Trophoblast cell (in vitro differentiated cells and primary cell): ENCODE measurements at regions not wholly inside any gene's neighbourhood (a gene's known extent, or its start where the extent isn't known, plus 50 kb on each side); places are given as distances from the start of the nearest gene placed in this dataset.
A peak's percentile ranks its signal among the peaks of the same experiment; 100 is the strongest.
"Not testable (repeated sequence)": the region's sequence is repeated elsewhere in the genome, so short reads cannot be mapped to it uniquely, and the experiment has no call there.

Experiments
- DNase-seq, 2 donors: peaks; one replicate each; pipeline ENCODE4 v3.0.0-alpha.2; 2016
- H2AFZ ChIP-seq: 2 replicates; pipeline ENCODE4 v1.6.1; 2013; ENCODE audit warnings: low read length, moderate library complexity, mild to moderate bottlenecking; ENCODE audit not compliant: insufficient read depth, poor library complexity
- H2AK5ac ChIP-seq: 2 replicates; pipeline ENCODE4 v1.6.1; 2013; ENCODE audit warnings: mild to moderate bottlenecking, low read length
- H2BK120ac ChIP-seq: 2 replicates; pipeline ENCODE4 v1.6.1; 2013; ENCODE audit warnings: low read length, mild to moderate bottlenecking, moderate library complexity; ENCODE audit not compliant: insufficient read depth, poor library complexity
- H2BK12ac ChIP-seq: 2 replicates; pipeline ENCODE4 v1.6.1; 2013; ENCODE audit warnings: mild to moderate bottlenecking, low read length, moderate library complexity
- H2BK5ac ChIP-seq: 2 replicates; pipeline ENCODE4 v1.6.1; 2013; ENCODE audit warnings: low read length, low read depth, moderate library complexity, mild to moderate bottlenecking; ENCODE audit not compliant: poor library complexity
- H3K14ac ChIP-seq: 2 replicates; pipeline ENCODE4 v1.6.1; 2013; ENCODE audit warnings: mild to moderate bottlenecking, low read length
- H3K18ac ChIP-seq: 2 replicates; pipeline ENCODE4 v1.6.1; 2013; ENCODE audit warnings: mild to moderate bottlenecking, low read length
- H3K23ac ChIP-seq: 2 replicates; pipeline ENCODE4 v1.6.1; 2013; ENCODE audit warnings: low read length
- H3K27ac ChIP-seq: 2 replicates; pipeline ENCODE4 v1.5.1; 2013; ENCODE audit warnings: low read depth, mild to moderate bottlenecking, inconsistent platforms, low read length, moderate library complexity
- H3K27me3 ChIP-seq: 2 replicates; pipeline ENCODE4 v1.6.1; 2013; ENCODE audit warnings: inconsistent platforms, mild to moderate bottlenecking, low read length, moderate library complexity; ENCODE audit not compliant: insufficient read depth
- H3K36me3 ChIP-seq, 2 experiments: 1 replicate in 1 of 2; 2 replicates in 1 of 2; pipeline ENCODE4 v1.6.1; 2013; ENCODE audit warnings: low read length in 2 of 2, mild to moderate bottlenecking in 2 of 2, moderate library complexity in 1 of 2; ENCODE audit not compliant: insufficient read depth in 2 of 2, control insufficient read depth in 1 of 2
- H3K4ac ChIP-seq: 2 replicates; pipeline ENCODE4 v1.6.1; 2013; ENCODE audit warnings: low read depth, mild to moderate bottlenecking, low read length, moderate library complexity
- H3K4me1 ChIP-seq, 2 experiments: 1 replicate in 1 of 2; 2 replicates in 1 of 2; pipeline ENCODE4 v1.6.1; 2013; ENCODE audit warnings: low read length in 2 of 2, mild to moderate bottlenecking in 2 of 2, moderate library complexity in 1 of 2; ENCODE audit not compliant: insufficient read depth in 2 of 2, control insufficient read depth in 1 of 2
- H3K4me2 ChIP-seq: 2 replicates; pipeline ENCODE4 v1.6.1; 2013; ENCODE audit warnings: inconsistent platforms, mild to moderate bottlenecking, low read length, moderate library complexity
- H3K4me3 ChIP-seq: 2 replicates; pipeline ENCODE4 v1.5.1; 2013; ENCODE audit warnings: mild to moderate bottlenecking, low read depth, low read length, inconsistent platforms
- H3K79me1 ChIP-seq: one replicate; pipeline ENCODE4 v1.6.1; 2013; ENCODE audit warnings: low read length
- H3K79me2 ChIP-seq: 2 replicates; pipeline ENCODE4 v1.6.1; 2013; ENCODE audit warnings: low read length, mild to moderate bottlenecking; ENCODE audit not compliant: control insufficient read depth, insufficient read depth, poor library complexity
- H3K9ac ChIP-seq: 2 replicates; pipeline ENCODE4 v1.6.1; 2013; ENCODE audit warnings: mild to moderate bottlenecking, low read length
- H3K9me3 ChIP-seq: 2 replicates; pipeline ENCODE4 v1.6.1; 2013; ENCODE audit warnings: low read depth, mild to moderate bottlenecking, control low read depth, inconsistent platforms, low read length; ENCODE audit not compliant: insufficient read depth
- H4K12ac ChIP-seq: 2 replicates; pipeline ENCODE4 v1.6.1; 2013; ENCODE audit warnings: low read depth, mild to moderate bottlenecking, low read length, moderate library complexity
- H4K8ac ChIP-seq: 2 replicates; pipeline ENCODE4 v1.6.1; 2013; ENCODE audit warnings: low read depth, mild to moderate bottlenecking, low read length, moderate library complexity
- H4K91ac ChIP-seq: one replicate; pipeline ENCODE4 v1.6.1; 2013; ENCODE audit warnings: low read depth, mild to moderate bottlenecking, low read length, moderate library complexity
- WGBS: extraction: QIAGEN DNeasy Blood & Tissue Kit; methylation state at CpG from one replicate; pipeline ENCODE4 v1.1.7; 2013; ENCODE audit warnings: missing lambda C conversion rate; ENCODE audit not compliant: insufficient read length, insufficient coverage; ENCODE audit errors: extremely low coverage; 5-methylcytosine and 5-hydroxymethylcytosine counted together

DNA sequence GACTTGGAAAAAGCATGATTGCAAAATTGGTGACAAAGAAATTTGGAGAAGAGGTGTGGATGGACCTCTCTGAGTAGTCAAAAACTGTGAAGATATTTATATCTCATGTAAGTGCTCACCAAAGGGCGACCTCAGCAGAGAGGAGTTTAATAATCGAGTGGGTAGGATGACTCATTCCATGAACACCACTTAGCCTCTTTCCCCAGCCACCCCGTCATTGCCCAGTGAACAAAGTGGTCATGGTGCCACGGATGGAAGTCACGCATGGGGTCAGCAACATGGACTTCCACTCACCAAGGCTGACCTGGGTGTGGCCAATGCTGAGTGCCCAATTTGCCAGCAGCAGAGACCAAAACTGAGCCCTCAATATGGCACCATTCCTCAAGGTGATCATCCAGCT lies 997.4 kb upstream of the GYPC start:
- H3K27me3 ChIP-seq = no peaks in the 10 kb centered on the region
- no peaks in the 10 kb centered on the region for H3K9me3 ChIP-seq
- H2BK12ac ChIP-seq = no peak overlapping the region
- no peak for DNase-seq
- no CpG with 5 or more reads among the region's 5 CpGs for WGBS
- no peak overlapping the region for H2AFZ ChIP-seq
- no peak overlapping the region for H3K23ac ChIP-seq
- no peaks in the 10 kb centered on the region for H3K36me3 ChIP-seq
- no peak overlapping the region for H3K4ac ChIP-seq
- H2BK120ac ChIP-seq = no peak overlapping the region
- peaks cover 2 to 3% of the 10 kb centered on the region in 2 experiments for H3K4me1 ChIP-seq
- no peak overlapping the region for H2AK5ac ChIP-seq
- H3K14ac ChIP-seq = no peak overlapping the region
- H3K79me1 ChIP-seq = no peaks in the 10 kb centered on the region
- H3K79me2 ChIP-seq = no peaks in the 10 kb centered on the region
- no peak overlapping the region for H2BK5ac ChIP-seq
- H4K8ac ChIP-seq = no peak overlapping the region
- no peak overlapping the region for H3K18ac ChIP-seq
- H3K4me3 ChIP-seq = no peak overlapping the region
- H3K27ac ChIP-seq = no peak overlapping the region
- H3K9ac ChIP-seq = no peak overlapping the region
- no peak overlapping the region for H4K12ac ChIP-seq
- H3K4me2 ChIP-seq = no peak overlapping the region
- no peak overlapping the region for H4K91ac ChIP-seq

DNA sequence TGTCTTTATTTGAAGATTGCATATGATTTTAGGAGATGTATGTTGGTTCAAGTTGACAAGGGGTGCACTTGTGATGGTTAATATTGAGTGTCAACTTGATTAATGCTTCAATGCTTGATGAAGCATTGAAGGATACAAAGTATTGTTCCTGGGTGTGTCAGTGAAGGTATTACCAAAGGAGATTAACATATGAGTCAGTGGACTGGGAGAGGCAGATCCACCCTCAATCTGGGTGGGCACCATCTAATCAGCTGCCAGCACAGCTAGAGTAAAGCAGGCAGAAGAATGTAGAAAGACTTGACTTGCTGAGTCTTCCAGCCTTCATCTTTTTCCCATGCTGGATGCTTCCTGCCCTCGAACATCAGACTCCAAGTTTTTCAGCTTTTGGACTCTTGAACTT lies 995.6 kb upstream of the GYPC start:
- not testable (repeated sequence) for H3K27ac ChIP-seq, H3K18ac ChIP-seq, DNase-seq, H3K4me2 ChIP-seq, H3K36me3 ChIP-seq, H3K27me3 ChIP-seq, H3K23ac ChIP-seq, H3K4me3 ChIP-seq, H3K9ac ChIP-seq, H2AK5ac ChIP-seq, H3K79me1 ChIP-seq, H3K79me2 ChIP-seq, H2BK5ac ChIP-seq, H3K4ac ChIP-seq, H4K8ac ChIP-seq, H3K4me1 ChIP-seq, H3K14ac ChIP-seq, H4K12ac ChIP-seq, H2BK12ac ChIP-seq, H3K9me3 ChIP-seq, H2BK120ac ChIP-seq, H2AFZ ChIP-seq, H4K91ac ChIP-seq
- no CpG with 5 or more reads among the region's 1 CpG for WGBS

DNA sequence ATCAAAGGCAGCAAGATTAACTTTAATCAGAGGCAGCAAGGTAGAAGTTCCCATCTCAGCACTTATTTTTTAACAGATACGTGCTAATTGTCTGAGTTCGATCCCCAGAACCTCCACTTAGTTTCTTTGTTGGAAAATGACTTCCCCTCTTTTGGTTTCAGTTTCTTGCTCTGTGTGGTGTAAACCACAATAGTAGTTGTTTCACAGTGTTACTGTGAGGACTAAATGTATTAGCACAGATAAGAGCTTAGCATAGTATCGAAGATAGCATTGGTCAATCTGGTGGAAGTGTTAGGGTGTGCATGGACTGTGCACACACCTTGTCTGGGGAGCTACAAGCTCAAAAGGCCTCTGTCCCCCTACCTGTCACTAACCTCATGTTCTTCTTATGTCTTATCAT lies 988.3 kb upstream of the GYPC start:
- H2AFZ ChIP-seq = no peak overlapping the region
- H4K8ac ChIP-seq = no peak overlapping the region
- H3K4me3 ChIP-seq = no peak overlapping the region
- H3K14ac ChIP-seq = no peak overlapping the region
- DNase-seq = no peak
- H3K27ac ChIP-seq = no peak overlapping the region
- H3K9me3 ChIP-seq = no peaks in the 10 kb centered on the region
- H3K79me1 ChIP-seq = no peaks in the 10 kb centered on the region
- no peaks in the 10 kb centered on the region for H3K79me2 ChIP-seq
- H3K4me2 ChIP-seq = no peak overlapping the region
- H3K4ac ChIP-seq = no peak overlapping the region
- H3K18ac ChIP-seq = no peak overlapping the region
- H2BK12ac ChIP-seq = no peak overlapping the region
- no peak overlapping the region for H3K23ac ChIP-seq
- H3K4me1 ChIP-seq = no peaks in the 10 kb centered on the region
- H3K36me3 ChIP-seq = peaks cover 0 to 2% of the 10 kb centered on the region in 2 experiments
- no peaks in the 10 kb centered on the region for H3K27me3 ChIP-seq
- no peak overlapping the region for H2BK120ac ChIP-seq
- H2AK5ac ChIP-seq = no peak overlapping the region
- no peak overlapping the region for H3K9ac ChIP-seq
- H4K12ac ChIP-seq = no peak overlapping the region
- no CpG with 5 or more reads among the region's 3 CpGs for WGBS
- no peak overlapping the region for H4K91ac ChIP-seq
- no peak overlapping the region for H2BK5ac ChIP-seq

DNA sequence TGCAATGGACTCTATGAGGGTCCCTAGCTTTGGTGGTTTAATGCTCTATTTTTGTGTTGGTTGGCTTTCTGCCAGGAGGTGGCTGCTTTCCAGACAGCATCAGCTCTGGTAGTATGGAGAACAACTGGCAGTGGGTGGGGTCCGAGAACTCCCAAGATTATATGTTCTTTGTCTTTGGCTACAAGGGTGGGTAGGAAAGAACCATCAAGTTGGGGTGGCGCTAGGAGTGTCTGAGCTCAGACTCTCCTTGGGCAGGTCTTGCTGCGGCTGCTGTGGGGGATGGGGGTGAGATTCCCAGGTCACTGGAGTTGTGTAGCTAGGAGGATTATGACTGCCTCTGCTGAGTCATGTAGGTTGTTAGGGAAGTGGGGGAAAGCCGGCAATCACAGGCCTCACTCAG lies 976.1 kb upstream of the GYPC start:
- Histone ChIP-seq H4K8ac (peak overlapping the region; percentile 20), H3K36me3 (no peaks in the 10 kb centered on the region), H3K27ac (no peak overlapping the region), H3K23ac (no peak overlapping the region), H3K4me3 (no peak overlapping the region), H2BK5ac (no peak overlapping the region), H2BK12ac (peak overlapping the region; percentile 19), H3K9me3 (no peaks in the 10 kb centered on the region), H2BK120ac (no peak overlapping the region), H3K18ac (no peak overlapping the region), H3K9ac (no peak overlapping the region), H2AFZ (no peak overlapping the region), H3K27me3 (no peaks in the 10 kb centered on the region), H3K4ac (no peak overlapping the region), H3K4me1 (peaks cover 9% of the 10 kb centered on the region in 2 experiments), H2AK5ac (no peak overlapping the region), H4K91ac (peak overlapping the region; percentile 2), H3K14ac (no peak overlapping the region), H3K79me1 (peaks cover 4% of the 10 kb centered on the region), H3K4me2 (no peak overlapping the region), H4K12ac (no peak overlapping the region), H3K79me2 (no peaks in the 10 kb centered on the region)
- WGBS = no CpG with 5 or more reads among the region's 4 CpGs
- no peak for DNase-seq
